CD4-positive, alpha-beta T cell treated with Interleukin-6 at 100 ng/mL for 8 hours (primary cell): ENCODE measurements at regions not wholly inside any gene's neighbourhood (a gene's known extent, or its start where the extent isn't known, plus 50 kb on each side); places are given as distances from the start of the nearest gene placed in this dataset.
"Not testable (repeated sequence)": the region's sequence is repeated elsewhere in the genome, so short reads cannot be mapped to it uniquely, and the experiment has no call there.

Experiments
- DNase-seq: peaks from one replicate; pipeline ENCODE4 v3.0.0-alpha.2; 2020; ENCODE audit warnings: mixed read lengths, low spot score

DNA sequence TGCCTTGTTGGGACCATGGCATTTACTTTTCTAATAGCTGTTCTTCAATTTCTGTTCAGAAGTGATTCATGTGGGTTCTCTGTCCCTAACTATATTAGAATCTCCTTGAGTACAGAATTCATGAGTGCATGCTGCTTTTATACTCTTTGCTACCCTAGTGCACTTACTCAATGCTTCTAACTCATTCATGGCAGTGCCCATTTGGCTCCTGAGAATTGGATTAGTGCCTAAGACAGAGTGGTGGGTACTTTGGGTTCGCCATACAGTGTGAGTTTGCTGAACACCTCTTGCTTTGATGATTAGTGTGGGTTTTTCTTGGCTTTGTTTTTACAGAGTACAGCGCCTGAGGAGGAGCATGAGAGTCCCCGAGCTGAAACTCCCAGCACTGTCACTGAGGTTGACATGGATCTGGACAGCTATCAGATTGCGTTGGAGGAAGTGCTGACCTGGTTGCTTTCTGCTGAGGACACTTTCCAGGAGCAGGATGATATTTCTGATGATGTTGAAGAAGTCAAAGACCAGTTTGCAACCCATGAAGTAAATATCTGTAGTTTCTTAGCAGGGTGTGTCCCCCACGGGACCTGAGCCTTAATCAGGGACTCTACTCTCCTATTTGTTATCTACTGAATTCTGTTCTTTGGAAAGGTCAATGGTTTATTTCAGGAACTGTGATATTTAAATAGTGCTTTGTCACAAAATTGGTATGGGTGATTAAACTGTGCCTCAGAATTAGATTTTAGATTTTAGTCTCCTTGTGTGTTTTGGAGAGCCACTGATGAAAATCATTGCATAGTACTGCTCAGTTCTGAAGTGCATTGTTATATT, 150.7 kb downstream of the UTRN start:
- DNase-seq: no peak

DNA sequence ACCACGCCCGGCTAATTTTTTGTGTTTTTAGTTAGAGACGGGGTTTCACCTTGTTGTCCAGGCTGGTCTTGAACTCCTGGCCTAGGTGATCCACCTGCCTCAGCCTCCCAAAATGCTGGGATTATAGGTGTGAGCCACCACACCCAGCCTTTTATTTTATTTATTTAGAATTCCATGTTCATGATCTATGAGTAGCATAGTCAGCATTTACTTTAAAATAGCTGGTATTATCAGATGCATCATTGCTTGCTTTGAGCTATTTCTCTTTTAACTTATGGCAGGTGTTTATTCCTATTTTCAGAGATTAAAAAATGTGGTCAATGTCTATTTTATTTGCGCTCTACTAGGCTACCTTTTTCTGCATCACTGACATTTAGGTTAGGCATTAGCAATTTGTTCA, 152.0 kb downstream of the UTRN start:
- no peak for DNase-seq

- no peak for DNase-seq
Measured at GRCh38 chr6:144438103-144438502, 153.0 kb downstream of the UTRN start.

DNA sequence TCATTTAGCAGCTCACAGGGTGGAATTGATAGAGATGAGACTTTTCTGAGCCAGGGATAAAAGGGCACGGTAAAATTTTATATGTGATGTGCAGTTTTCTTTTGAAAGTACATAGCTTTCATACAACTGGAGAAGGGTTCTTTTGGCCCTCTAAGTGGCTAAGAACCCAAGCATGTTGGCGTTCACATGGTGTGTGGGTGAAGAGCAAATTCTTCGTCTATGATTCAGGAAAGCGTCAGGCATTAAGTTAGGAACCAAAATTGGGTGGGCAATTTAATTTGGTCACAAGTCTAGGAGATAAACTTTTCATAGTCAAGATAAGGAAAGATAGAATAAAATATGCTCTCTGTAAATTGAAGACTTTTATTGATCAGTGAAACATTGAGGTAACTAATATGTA, 153.9 kb downstream of the UTRN start:
- no peak for DNase-seq

GRCh38 chr6:144441801-144442200, 156.7 kb downstream of the UTRN start:
- not testable (repeated sequence) for DNase-seq

DNA sequence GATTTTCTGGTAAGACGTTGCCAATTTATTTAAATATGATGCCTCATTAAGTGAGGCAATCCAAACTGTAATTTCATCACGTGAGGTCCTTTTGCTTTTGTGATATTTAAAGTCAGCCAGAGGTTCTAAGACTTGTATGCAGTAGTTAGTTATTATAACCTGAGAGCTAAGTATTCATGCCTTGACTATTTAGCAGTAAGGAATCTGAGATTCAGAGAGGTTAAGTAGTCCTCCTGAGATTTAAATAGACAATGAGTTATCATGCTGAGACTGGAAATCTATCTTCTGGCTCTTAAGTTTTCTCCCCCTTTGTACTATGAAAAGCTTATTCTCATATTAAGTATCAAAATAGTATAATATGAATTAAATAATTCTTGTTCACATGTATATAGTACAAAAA, 158.0 kb downstream of the UTRN start:
- no peak for DNase-seq

DNA sequence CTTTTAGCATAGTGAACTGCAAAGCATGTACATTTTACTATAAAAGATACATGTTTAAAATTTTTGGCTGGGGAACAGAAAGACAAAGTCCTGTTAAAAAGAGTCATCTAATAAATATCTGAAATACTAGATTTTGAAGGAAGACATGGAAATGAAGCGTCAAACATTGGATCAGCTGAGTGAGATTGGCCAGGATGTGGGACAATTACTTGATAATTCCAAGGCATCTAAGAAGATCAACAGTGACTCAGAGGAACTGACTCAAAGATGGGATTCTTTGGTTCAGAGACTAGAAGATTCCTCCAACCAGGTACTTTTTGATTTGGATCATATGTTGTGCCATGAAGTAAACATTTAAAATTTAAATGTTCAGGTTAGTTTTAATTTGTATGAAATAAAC, 162.3 kb downstream of the UTRN start:
- no peak for DNase-seq

GRCh38 chr6:144449218-144449617, 164.1 kb downstream of the UTRN start:
- no peak for DNase-seq

GRCh38 chr6:144449911-144450597, 164.9 kb downstream of the UTRN start:
- no peak for DNase-seq

DNA sequence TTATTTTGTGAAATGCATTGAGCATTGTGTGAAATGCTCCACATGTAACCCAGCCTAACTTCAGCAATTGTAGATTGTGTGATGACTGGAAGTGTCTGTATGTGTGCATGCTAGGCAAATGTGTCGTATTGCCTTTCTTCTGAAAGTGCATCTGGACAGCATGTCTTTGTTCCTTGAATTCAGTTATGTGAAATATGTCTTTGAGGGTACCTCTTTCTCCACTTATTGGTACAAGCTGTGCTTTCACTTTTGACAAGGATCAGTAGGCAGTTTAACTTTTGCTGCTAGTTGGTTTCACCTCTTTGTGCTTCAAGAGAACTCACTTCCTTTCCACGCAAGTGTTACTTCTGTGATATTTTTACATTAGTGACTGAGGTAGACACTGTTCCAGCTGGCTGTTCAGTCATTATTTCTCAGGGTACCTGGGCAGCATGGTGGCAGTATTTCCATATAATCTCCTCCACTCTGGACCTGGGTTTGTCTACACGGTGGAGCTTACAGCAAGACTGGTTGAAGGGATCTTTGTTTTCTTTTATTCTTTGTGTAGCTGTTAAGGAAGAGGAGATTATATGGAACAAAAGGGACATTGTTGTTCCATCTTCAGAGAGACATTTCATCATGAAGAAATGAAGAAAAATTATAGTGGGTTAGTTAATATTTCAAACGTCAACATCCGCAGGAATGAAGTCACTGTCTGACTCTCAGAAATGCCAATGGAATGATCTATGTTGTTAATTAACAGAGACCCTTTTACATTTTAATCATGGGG, 175.4 kb downstream of the UTRN start:
- peak; percentile 19 for DNase-seq

- DNase-seq: no peak
Measured at GRCh38 chr6:144462058-144462457, 176.9 kb downstream of the UTRN start.

- DNase-seq: no peak
Measured at GRCh38 chr6:144466716-144467115, 181.6 kb downstream of the UTRN start.

GRCh38 chr6:144467172-144467762, 182.1 kb downstream of the UTRN start:
- no peak for DNase-seq

DNA sequence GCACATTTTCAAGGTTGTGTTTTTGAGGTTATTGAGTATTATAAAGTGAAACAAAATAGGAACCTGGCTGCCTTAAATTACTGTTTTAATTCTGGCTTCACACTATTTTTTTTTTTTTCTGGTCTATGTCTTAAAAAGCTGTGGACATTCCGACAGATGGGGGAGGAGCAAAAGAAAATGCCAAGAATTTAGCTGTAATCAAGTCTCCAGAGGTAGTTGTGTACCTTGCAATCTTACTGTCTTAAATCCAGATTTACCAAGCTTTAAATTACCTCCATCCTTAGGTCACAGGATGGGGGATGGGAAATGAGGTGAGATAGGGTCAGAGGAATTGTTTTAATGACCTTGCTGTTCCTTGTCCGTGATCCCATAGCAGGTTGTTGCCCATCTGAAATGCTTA, 182.8 kb downstream of the UTRN start:
- DNase-seq: no peak

DNA sequence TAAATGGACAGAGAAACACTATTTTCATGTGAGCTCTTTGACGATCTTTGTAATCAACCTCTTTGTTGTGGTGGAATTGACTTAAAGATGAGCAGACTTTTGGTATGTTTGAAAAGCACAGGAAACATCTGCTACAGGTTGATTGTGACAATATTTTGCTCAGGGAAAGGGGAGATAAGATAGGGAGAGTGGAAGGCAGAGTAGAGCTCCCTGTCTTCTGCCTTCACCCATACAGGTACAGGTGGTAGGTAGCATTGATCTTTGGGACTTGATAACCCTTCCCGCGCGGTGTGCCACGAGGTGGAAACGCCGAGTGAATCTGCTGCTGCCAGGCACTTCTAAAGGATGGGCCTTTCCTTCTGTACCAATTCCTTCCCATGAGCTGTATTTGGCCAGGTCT, 183.6 kb downstream of the UTRN start:
- no peak for DNase-seq

DNA sequence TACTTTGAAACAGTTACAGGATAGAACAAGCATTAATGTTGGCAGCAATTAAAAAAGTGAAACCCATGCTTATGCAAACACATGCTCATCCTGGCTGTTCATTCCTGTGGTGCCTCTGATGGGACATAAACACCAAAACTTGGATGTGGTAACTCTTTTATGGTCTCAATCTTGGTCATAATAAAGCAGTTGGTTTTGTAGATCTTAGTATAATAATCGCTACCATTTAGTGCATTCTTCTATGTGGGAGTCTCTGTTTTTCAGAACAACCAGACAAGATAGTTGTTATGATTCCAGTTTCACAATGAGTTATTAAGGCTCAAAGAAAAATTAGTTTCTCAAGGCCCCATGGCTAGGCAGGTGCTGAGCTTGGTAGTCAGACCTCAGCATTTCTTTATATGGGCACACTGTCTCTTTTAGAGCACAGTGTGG, 184.0 kb downstream of the UTRN start:
- no peak for DNase-seq

DNA sequence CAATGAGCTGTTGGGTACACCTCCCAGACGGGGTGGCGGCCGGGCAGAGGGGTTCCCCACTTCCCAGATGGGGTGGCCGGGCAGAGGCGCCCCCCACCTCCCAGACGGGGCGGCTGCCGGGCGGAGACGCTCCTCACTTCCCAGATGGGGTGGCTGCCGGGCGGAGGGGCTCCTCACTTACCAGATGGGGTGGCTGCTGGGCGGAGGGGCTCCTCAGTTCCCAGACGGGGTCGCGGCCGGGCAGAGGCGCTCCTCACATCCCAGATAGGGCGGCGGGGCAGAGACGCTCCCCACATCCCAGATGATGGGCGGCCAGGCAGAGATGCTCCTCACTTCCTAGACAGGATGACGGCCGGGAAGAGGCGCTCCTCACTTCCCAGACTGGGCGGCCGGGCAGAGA, 185.1 kb downstream of the UTRN start:
- DNase-seq: not testable (repeated sequence)

DNA sequence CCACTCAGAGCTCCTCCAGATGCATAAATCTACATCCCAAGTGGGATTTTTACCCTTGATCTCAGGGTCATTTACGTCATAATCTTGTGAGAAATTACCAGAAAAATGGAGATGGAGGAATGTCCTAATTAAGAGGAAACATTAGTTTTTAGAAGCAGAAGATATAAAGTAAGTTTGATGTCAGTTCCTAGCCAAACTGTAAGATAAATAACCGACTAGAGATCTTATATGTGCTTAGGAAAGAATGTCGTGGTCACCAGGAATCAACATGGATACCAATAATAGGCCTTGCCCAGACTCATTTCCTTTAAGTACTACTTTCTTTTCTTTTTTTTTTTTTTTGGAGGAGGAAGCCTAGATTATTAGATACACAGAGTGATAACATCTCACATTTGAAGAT, 186.9 kb downstream of the UTRN start:
- no peak for DNase-seq

DNA sequence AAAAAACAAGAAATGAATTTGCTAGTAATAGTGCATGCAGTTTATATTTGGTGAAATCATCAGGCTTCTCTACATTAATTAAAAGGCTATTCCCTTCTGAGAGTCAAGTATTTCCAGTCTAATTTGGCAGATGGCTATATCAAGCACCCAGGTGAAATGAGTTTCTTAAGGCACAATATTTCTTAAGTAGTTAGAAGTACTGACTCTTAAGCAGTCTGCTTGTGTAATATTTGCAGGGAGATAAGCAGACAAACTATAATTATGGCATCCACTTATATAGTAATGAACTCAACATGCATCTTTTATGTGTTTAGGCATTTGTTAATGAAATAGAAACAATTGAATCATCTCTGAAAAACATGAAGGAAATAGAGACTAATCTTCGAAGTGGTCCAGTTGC, 189.2 kb downstream of the UTRN start:
- no peak for DNase-seq

- no peak for DNase-seq
Measured at GRCh38 chr6:144474904-144475303, 189.8 kb downstream of the UTRN start.

GRCh38 chr6:144475411-144475810, 190.3 kb downstream of the UTRN start:
- DNase-seq: no peak

GRCh38 chr6:144476286-144476685, 191.2 kb downstream of the UTRN start:
- DNase-seq: no peak
